Sigmoid colon (tissue), 4 donors: ENCODE measurements at regions not wholly inside any gene's neighbourhood (a gene's known extent, or its start where the extent isn't known, plus 50 kb on each side); places are given as distances from the start of the nearest gene placed in this dataset.

Experiments used
- EP300 ChIP-seq, 4 donors: sonication (generic); formaldehyde crosslinking; IDR thresholded peaks; one replicate each; pipeline ENCODE4 v1.6.1; 2017; ENCODE audit warnings: antibody characterized with exemption in 4 of 4
- POLR2A ChIP-seq, 2 donors: fragments of 450-650 bp; IDR thresholded peaks; one replicate each; pipeline ENCODE4 v1.6.1; 2016; ENCODE audit warnings: antibody characterized with exemption in 2 of 2, mild to moderate bottlenecking in 2 of 2, moderate library complexity in 2 of 2
- POLR2AphosphoS5 ChIP-seq, 4 donors: sonication (generic); formaldehyde crosslinking; IDR thresholded peaks; one replicate each; pipeline ENCODE4 v1.6.1; 2017; ENCODE audit warnings: antibody characterized with exemption in 4 of 4
- TF ChIP-seq, protein P1 (sequence below), 4 experiments: fragments of 450-650 bp in 3 of 4; fragments of 200-600 bp in 1 of 4; IDR thresholded peaks; one replicate each; pipeline ENCODE4 v1.5.1; 2016 to 2019; ENCODE audit warnings: antibody characterized with exemption in 4 of 4, mild to moderate bottlenecking in 3 of 4, moderate library complexity in 2 of 4

- TF ChIP-seq POLR2A (IDR thresholded peaks at IDR 0.05) (no peak), EP300 (IDR thresholded peaks at IDR 0.05) (no peak), POLR2AphosphoS5 (IDR thresholded peaks at IDR 0.05) (no peak)
- TF ChIP-seq, protein P1, sequence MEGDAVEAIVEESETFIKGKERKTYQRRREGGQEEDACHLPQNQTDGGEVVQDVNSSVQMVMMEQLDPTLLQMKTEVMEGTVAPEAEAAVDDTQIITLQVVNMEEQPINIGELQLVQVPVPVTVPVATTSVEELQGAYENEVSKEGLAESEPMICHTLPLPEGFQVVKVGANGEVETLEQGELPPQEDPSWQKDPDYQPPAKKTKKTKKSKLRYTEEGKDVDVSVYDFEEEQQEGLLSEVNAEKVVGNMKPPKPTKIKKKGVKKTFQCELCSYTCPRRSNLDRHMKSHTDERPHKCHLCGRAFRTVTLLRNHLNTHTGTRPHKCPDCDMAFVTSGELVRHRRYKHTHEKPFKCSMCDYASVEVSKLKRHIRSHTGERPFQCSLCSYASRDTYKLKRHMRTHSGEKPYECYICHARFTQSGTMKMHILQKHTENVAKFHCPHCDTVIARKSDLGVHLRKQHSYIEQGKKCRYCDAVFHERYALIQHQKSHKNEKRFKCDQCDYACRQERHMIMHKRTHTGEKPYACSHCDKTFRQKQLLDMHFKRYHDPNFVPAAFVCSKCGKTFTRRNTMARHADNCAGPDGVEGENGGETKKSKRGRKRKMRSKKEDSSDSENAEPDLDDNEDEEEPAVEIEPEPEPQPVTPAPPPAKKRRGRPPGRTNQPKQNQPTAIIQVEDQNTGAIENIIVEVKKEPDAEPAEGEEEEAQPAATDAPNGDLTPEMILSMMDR (IDR thresholded peaks at IDR 0.05): no peak
These were observed 284.1 kb upstream of the ZNF507 start for GRCh38 chr19:32061315-32061714.
